Stimulated activated CD4-positive, alpha-beta T cell treated with anti-CD3 and anti-CD28 coated beads, TNF-alpha, amount 100 ng/mL, for 4 hours (primary cell): ENCODE measurements at regions not wholly inside any gene's neighbourhood (a gene's known extent, or its start where the extent isn't known, plus 50 kb on each side); places are given as distances from the start of the nearest gene placed in this dataset.
"Not testable (repeated sequence)": the region's sequence is repeated elsewhere in the genome, so short reads cannot be mapped to it uniquely, and the experiment has no call there.

Source experiments
- DNase-seq, 3 experiments: peaks; one replicate each; pipeline ENCODE4 v3.0.0-alpha.2; 2020; ENCODE audit warnings: low read depth in 3 of 3

- DNase-seq: no peak
Observed at GRCh38 chr3:104903064-104903463, 463.6 kb upstream of the ALCAM start.

DNA sequence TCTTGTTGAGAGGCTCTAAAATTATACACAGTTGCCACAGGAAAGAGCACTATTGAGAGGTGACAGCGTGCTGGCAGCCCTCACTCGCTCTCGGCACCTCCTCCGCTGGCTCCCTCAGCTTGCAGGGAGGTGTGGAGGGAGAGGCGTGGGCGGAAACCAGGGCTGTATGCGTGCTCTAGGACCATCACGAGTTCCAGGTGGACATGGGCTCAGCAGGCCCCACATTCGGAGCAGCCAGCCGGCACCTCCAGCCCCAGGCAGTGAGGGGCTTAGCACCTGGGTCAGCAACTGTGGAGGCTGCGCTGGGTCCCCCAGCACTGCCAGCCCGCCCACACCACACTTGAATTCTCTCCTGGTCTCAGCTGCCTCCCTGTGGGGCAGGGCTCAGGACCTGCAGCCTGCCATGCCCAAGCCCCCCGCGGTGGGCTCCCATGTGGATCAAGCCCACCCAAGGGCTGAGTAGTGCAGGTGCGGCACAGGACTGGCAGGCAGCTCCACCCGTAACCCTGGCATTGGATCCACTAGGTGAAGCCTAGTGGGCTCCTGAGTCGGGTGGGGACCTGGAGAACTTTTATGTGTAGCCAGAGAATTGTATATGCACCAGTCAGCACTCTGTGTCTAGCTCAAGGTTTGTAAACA lies 460.6 kb upstream of the ALCAM start:
- no peak for DNase-seq

DNA sequence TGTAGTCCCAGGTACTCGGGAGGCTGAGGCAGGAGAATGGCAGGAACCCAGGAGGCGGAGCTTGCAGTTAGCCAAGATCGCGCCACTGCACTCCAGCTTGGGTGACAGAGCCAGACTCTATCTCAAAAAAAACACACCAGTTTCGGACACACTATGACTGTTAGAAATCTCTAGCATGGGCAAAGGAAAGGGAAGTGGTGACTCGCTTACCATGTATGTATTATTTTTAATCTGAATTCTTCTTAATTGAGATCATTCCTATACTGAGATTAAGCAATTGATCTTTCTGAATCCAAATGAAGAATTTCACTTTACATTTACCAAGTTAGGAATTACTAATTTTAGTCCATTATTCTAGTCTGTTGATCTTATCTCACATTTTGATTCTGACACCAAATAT lies 459.2 kb upstream of the ALCAM start:
- DNase-seq: no peak

GRCh38 chr3:104908761-104909160 lies 457.9 kb upstream of the ALCAM start:
- no peak for DNase-seq

- no peak for DNase-seq
Observed at GRCh38 chr3:104909198-104909597, 457.5 kb upstream of the ALCAM start.

GRCh38 chr3:104909721-104910120 lies 457.0 kb upstream of the ALCAM start:
- DNase-seq: no peak

GRCh38 chr3:104911376-104911775 lies 455.3 kb upstream of the ALCAM start:
- DNase-seq: no peak

DNA sequence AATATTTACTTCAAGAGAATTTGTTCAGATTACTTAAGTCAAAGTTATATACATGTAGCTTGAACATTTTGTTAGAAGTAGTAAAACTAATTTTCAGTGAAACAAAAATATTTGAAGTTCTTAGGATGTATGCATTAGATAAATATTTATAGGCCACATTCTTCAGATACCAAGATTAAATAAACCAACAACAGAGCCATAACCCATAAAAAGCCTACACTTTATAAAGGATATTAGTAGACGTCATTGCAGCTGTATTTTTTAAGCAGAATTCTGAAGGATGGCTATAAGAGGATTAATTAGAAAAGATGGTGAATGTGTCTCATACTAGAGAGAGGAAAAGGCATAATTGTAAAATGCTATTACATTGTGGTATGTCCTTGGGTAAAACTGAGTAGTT lies 449.7 kb upstream of the ALCAM start:
- DNase-seq: no peak

DNA sequence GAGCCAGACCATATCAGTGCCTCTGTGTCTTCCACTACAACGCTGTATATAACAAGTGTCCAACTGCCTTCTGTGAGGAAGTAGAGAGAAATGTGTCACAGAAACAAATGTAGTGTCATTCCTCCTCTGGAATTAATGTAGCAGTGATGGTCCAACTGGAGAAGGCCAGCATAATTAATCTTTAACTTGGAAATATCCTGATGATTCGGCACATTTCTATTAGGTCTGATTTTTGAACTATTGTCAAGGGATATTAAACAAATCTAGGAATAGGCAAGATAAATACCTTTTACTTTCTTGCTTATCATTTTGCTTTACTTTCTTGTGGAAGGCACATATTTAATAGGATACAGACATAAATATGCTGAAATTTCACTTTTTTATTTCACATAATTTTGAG lies 446.2 kb upstream of the ALCAM start:
- no peak for DNase-seq

GRCh38 chr3:104933972-104934371 lies 432.7 kb upstream of the ALCAM start:
- DNase-seq: no peak

GRCh38 chr3:104935613-104936012 lies 431.1 kb upstream of the ALCAM start:
- DNase-seq: no peak

DNA sequence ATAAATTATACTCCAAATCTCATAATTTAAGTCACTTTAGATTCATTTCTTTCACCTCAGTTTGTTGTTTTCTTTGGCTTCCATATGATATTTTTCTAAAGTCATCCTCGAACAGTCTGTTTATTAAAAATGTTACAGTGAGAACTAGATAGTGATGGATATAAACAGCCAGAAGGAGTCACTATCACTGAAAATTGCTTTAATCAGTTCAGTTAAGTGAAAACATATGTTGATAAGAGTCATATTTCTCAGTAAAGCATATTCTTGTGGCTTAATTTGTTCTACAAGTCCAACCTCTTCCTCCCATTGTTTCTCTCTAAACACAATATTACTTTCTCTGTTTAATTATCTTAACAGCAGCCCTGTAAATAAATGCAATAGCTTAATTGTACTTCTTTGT lies 427.5 kb upstream of the ALCAM start:
- DNase-seq: no peak

DNA sequence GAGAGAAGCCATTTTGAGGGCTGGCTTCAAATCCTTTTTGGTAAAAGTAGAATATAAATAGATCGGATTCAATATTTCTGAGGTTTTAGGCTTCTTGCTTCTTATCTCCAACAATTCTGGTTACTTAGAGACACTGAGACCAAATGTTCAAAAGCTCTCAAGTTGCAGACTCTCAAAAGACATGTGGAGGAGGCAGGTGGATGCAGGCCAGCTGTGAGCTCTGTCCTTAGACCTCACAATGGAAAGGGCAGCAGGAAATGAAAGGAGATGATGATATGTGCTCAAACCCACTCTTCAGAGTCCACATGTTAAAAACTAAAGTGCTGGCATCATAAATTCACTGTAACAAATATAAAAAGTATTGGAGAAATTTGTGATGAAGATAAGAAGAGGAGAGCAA lies 424.9 kb upstream of the ALCAM start:
- no peak for DNase-seq

GRCh38 chr3:104943974-104944373 lies 422.7 kb upstream of the ALCAM start:
- no peak for DNase-seq

DNA sequence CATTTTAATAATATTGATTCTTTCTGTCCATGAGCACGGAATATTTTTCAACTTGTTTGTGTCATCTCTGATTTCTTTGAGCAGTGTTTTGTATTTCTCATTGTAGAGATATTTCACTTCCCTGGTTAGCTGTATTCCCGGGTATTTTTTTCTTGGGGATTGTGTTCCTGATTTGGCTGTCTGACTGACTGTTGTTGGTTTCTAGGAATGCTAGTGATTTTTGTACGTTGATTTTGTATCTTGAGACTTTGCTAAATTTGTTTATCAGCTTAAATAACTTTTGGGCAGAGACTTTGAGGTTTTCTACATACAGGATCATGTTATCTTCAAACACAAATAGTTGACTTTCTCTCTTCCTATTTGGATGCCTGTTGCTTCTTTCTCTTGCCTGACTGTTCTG lies 418.8 kb upstream of the ALCAM start:
- DNase-seq: no peak

GRCh38 chr3:104949810-104950209 lies 416.9 kb upstream of the ALCAM start:
- DNase-seq: not testable (repeated sequence)

DNA sequence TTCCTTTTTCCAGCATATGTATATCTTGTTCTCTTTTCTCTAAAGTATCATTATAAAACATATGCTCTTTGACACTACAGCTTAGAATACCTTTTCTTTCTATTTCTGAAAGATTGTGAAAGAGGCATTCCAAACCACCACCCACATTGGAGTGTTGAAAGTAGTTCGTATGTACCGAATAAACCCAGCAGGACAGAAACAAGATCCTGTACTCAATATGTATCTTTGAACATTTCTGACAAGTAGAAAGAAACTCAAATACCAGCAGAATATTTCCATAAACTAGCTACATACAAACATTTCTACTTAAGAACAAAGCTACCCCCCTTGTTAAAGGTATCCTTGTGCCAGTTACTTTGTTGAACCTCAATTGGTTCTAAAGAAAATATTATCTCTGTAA lies 415.3 kb upstream of the ALCAM start:
- DNase-seq: no peak

- DNase-seq: no peak
Observed at GRCh38 chr3:104952146-104952972, 414.4 kb upstream of the ALCAM start.

- DNase-seq: no peak
Observed at GRCh38 chr3:104956620-104957345, 409.9 kb upstream of the ALCAM start.

DNA sequence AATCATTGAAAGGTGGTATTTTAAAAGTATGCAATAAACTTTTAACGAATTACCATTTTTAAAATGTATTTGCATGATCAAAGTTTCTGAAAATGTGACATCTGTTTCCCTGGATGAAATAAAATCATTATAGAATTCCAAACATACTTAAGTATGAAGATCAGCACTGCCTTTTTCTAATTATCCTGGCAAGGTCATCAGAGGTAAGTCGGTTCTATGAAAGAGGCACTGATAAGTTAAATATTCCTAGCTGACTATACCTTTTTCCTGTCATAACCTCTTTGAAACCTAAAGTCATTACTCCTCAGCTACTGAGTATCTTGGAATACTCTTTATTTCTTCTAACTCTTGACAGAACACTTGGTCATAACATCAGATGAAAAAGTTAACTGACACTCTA lies 406.1 kb upstream of the ALCAM start:
- no peak for DNase-seq

- no peak for DNase-seq
Observed at GRCh38 chr3:104961851-104962250, 404.9 kb upstream of the ALCAM start.

DNA sequence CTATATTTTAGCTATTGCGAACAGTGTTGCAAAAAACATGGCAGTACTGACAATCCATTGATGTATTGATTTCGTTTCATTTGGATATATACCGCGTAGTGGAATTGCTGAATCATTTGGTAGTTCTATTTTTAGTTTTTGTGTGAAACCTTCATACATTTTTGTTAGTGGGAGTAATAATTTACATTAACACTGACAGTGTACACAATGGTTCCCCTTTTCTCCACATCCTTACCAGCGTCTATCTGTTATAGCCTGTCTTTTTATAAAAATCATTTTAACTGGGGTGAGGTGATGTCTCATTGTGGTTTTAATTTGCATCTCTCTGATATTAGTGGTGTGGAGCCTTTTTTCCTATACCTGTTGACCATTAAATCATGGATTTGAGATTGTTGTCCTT lies 392.4 kb upstream of the ALCAM start:
- no peak for DNase-seq

GRCh38 chr3:104977719-104978118 lies 389.0 kb upstream of the ALCAM start:
- no peak for DNase-seq
